Limb (tissue), 2 donors: ENCODE measurements at regions not wholly inside any gene's neighbourhood (a gene's known extent, or its start where the extent isn't known, plus 50 kb on each side); places are given as distances from the start of the nearest gene placed in this dataset.
A peak's percentile ranks its signal among the peaks of the same experiment; 100 is the strongest.
"Not testable (repeated sequence)": the region's sequence is repeated elsewhere in the genome, so short reads cannot be mapped to it uniquely, and the experiment has no call there.

Experiments
- DNase-seq, 2 donors: peaks; one replicate each; pipeline ENCODE4 v3.0.0-alpha.2; 2016; ENCODE audit errors: extremely low spot score in 2 of 2

DNA sequence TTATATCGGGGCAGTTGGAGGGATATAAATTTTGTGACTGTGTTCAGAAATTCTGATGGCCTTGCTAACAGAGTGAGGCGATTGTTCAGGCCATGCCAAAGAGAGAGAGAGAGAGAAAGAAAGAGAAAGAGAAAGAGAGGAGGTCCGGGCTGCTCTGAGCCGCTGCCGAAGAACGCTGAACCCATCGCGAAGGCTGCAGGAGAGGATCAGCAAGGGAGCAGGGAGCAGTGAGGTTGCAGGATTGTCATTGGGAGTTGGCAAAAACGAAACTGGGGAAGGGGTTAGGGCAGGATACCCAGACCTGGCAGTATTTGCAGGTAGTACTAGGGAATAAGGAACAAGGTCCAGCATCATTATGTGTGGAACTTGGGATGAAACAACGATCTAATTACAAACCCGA, 537.1 kb downstream of the INSC start:
- DNase-seq: no peak

DNA sequence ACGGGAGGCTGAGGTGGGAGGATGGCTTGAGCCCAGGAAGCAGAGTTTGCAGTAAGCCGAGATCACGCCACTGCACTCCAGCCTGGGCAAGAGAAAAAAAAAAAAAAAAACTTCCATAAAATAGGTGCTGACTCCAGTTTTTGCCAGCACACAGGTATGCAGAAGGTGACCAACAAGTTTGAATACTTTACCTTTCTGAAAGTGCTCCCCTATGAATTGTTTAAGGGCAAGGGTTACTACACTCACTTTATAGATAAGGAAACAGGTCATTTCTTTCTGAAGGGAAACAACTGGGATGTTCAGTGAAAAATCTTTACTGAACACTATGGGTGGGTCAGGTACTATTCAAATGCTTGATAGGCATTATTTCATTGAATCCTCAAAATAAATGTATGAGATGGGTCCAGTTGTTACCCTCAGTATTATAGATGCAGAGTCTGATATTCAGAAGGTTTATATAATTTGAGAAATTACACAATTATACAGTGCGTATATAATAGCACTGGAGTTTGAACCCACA, 538.5 kb downstream of the INSC start:
- DNase-seq: no peak

DNA sequence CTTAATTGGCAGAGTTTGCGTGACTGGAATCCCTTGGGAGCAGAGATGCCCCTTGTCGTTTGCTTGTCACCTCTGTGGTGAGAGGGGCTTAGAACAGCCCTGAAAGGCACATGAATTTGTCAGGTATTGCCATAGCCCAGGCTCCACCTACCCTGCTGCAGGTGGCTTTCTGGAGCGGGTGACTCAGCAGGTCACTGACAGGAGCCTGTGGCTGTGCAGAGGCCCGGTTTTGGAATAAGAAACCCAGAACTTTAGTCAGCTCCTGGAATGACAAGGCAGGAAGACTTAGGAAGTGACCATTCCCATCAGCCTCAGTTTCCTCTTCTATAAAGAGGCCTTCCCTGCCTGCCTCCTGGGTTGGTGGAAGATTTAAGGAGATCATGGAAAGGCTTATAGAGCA, 539.7 kb downstream of the INSC start:
- no peak for DNase-seq

DNA sequence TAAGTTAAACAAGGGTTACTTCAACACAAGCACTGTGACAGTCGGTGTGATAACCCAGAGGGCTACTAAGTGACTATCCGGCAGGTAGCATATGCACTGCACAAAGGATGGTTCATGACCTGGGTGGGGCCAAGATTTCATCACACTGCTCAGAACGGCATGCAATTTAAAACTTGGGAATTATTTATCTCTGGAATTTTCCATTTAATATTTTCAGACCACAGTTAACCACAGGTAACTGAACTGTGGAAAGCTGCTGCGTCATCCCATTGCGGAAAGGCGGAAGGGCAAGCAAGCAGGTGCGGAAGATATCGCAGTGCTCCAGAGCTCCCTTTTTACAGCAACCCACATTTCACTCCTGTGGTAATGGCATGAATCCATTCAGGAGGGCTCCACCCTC, 540.8 kb downstream of the INSC start:
- no peak for DNase-seq

DNA sequence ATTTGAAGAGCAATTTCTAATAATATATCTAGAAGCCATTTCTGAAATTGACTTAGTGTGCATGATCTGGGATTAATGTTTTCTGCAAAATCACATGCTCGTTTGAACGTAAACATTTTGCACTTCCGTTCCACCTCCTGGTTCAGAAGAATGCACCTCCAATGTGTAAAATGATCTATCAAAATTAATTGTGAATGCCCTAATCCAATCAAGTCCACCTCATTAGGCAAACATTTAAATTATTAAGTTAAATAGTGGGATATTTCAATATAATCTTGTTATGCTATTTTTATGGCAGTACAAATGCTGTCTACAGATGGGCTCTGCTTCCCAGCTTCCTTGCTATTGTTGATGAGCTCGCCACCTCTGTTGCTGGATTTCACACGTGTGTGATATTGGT, 542.5 kb downstream of the INSC start:
- no peak for DNase-seq

DNA sequence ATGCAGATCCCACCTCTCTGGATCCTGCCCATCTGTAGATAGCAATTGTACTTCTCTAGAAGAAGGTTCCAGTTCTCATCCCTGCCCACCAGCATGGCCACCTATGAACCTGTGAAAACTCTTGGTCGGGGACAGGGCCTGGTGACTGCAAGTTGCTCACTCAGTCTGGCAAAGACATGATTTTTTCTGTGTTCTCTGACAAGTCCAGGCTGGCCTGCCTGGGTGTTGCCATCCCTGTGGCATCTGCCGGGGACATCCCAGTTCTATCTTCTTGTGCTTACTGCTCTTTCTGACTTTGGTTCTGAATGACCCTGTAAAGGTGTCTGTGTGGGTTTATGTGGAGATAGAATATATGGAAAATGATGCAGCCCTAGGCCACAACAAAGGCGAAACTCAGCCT, 545.8 kb downstream of the INSC start:
- DNase-seq: peak in 1 of 2 donors; percentile 4

DNA sequence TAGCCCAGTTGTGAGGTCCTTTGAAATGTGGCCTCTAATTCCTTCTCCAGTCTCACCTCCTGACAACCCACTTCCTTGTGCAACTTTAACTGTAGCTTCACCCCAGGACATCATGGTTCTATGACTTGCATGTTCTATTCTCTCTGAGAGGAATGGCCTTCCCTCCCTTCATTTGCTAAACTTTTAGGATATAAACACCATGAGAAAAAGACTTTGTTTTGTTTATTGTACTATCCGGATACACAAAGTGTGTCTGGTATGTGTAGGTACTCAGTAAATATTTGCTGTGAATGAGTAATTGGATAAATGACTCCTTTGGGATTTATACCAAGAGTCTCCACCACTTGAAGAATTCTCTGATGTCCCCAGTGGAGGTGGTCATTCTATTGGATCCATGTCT, 547.6 kb downstream of the INSC start:
- no peak for DNase-seq

DNA sequence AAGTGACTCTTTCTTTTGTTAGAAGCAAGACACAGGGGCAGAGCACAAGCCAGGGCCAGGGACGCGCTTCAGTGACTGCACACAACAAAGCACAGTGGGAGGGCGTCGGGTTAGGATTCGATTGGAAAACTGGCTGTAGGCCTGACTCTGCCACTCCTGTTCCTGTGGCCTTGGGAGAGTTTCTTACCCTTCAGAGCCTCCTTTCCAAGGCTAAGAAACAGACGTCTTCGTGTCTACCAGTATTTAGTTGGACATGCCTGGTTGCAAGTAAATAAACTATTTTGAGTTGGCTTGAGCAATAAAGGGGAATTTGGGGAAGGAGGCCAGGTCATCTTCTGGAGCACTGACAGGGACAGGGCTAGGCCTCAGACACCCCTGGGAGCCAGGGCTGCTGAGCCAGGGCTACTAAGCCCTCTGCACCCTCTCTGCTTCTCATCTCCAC, 549.1 kb downstream of the INSC start:
- DNase-seq: peak in 1 of 2 donors; percentile 33

DNA sequence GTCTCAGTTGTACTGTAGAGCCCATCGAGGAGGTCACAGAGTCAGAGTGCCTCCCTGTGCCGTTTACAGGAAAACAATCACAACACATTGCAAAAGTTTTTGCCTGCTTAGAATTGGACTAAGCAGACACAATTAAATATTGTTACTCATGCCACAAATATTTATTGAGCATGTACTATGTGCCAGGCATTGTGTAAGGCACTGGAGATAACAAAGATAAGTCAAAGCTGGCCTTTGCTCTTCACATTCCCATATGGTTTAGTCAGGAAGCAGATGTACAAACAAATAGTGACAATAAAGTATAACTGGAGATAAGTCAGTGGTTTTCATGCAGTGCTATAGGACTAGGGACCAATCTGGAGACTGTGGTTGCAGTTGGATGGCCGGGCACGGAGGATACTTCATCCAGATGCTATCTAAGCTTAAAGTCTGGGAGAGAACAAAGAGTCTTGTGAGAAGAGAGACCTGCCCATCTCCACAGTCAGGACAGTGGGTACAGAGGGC, 550.7 kb downstream of the INSC start:
- no peak for DNase-seq

DNA sequence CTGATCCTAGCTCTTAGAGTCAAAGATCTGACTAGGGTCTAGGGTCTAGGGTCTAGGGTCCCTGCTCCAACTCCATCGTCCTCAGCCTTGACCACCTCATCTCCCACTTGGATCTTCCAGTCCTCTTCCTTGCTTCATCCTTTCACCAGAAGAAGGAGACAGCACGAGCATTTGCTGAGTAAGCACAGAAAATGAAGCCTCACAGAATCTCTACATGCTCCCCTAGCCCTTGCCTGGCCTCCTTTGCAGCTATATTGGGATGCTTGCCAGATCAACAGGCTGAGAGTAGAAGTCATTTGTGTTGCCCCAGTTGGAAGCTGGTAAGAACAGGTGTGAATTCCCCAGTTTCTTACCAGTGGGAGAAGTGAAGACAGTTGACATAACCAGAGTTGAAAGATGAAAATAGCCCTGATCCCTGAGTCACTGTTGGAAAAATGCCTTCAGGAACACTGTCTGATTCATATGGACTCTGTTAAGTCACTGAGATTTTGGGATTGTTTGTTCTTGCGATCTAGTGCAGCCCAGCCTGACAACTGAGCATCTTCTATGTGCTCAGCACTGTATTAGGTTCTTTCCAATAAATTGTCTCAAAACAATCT, 552.5 kb downstream of the INSC start:
- DNase-seq: no peak

DNA sequence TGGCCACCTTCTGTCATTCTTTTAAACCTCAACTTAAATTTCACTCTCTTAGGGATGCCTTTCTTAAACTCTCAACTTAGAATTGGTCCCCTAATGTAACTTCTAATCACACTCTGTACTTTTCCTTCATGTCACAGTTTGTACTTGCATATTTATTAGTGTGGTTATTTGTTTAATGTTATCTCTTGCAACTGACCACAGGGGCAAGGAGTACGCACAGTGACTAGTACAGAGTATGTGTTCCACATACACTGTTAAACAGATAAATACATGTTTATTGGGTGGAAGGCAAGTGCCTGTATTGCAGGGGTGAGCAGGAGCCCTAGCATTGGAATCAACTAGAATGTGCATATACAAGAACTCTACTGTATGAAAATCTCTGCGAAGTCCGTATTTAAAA, 554.0 kb downstream of the INSC start:
- DNase-seq: no peak

DNA sequence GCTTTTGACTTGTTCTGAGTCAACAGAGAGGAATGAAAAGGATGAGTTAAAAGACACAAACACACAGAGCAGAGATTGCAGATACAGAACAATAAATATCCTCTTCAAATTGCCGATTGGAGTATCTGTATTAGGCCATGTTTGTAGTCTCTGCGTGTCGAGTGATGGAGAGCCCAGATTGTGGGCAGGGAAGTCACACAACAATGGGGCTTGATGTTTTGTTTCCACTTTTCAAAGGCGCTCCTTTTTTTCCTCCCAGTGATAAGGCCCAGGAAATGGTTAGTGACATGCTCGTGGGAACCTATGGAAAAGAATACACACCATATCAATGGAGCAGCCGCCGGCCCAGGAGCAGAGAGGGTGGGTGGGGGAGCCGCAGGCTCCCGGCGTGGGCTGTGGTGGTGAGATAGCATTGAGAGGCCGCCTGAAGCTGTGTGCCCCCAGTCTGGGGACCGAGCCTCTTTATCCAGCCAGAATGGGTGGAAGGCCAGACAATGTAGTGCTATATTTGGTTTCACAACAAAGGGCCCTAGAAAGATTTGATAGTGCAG, 555.9 kb downstream of the INSC start:
- no peak for DNase-seq

DNA sequence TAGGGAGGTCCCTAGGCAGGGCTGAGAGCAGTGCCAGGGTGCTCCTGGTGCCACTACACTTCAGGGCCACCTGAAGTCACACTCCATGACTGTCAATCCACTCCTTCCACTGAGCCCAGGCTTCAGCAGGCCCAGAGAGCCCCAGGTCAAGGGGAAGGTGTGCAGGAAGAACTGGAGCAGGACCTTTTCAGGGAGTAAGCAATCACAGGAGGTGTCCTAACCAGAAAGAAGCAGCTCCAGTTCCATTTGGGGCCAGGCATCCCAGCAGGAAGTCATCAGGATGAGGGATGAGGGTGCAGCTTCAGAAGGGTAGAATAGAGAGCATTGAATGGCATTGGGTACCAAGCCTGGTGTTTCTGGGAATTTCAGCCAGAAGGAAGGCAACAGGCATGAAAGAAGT, 556.5 kb downstream of the INSC start:
- no peak for DNase-seq

DNA sequence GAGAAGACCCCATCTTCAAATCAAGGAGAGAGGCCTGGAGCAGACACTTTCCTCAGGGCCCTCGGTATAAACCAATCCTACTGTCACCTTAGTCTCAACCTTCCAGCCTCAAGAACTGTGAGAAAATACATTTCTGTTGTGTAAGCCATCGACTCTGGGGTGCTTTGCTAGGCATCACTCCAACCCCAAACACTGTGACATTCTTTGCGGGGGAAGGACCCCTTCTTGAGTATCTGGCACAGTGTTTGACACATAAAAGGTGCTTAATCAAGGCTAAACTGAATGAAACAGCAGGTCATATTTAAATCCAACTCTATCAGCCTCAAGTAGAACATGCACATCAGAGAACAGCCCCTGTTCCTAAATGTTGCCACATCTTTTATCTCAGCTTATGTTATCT, 558.1 kb downstream of the INSC start:
- no peak for DNase-seq

DNA sequence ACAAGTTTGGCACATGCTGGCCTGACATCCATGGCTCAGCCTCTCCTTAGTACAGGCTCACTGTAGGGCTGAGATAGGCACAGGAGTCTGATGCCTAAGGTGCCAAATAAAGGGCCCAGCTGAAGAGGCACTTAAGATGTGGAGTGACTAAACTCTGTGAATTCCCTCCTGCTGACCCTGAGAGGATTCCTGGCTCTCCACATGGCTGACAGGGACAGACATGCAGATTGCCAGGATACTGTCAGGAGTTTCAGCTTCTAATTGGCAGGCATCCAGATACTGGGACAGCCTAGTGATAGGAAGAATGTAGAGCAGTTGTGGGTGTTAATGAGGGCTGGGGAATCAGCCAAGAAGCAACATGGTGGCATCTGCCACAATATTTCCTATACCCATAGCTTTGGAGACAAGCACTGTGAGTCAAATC, 558.7 kb downstream of the INSC start:
- DNase-seq: no peak

DNA sequence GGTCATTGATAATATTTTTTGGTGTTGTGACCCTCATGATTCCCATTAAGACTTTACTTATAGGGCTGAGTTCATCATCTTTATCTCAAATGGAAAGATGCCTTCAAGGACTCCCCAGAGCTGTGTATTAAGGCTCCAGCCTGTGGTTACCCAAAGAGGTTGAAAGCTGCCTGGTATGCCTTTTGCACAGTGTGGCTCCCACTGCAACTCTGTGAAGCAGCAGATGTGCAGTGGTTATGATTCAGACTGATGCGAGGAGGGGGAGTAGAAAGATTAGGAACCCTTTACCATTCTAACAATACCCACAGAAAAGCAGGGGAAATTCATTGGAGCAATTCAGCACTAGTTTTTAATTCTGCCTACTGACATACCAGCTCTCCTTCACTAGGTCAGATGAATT, 560.0 kb downstream of the INSC start:
- DNase-seq: no peak

DNA sequence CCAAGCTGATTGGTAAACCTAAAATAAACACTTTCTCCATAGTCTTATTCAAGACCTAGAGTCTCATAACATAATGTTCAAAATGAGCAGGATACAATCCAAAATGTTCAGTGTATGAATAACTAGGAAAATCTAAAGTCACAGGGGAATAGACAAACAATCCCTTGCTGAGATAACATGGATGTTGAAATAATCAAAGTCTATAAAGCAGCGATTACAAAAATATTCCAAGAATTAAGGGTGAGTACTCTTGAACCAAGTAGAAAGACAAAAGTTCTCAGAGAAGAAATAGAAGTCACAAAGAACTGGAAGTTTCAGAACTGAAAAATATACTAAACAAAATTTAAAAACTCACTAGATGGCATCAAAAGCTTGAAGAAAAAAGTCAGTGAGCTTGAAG, 561.0 kb downstream of the INSC start:
- DNase-seq: no peak

DNA sequence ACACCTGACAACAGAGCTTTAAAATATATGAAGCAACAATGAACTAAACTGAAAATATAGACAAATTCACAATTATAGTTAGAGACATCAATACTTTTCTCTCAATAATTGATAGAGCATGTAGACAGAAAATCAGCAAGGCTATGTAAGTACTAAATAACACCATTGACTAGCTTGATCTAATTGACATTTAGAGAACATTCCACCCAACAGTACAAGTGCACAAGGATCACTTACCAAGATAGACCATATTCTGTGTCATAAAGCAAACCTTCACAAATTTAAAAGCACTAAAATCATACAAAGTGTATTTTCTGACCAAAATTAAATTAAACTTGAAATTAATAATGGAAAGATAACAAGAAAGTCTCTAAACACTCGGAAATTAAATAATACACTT, 562.5 kb downstream of the INSC start:
- no peak for DNase-seq

DNA sequence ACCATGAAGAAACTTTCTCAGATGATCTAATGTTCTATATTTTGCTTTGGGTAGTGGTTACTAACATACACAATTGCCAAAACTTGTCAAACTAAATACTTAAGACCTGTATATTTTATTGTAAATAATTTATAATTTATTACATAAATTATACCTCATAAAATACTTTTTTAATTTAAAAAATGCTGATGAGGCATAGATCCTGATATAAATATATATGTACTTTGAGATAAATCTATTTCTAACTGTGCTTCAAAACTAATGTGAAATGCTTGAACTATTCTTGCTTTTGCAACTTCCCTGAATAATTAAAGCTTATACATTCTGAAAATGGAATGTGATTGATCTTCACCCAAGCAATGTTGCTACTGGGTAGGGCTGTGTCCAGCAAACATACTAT, 568.8 kb downstream of the INSC start:
- DNase-seq: no peak

DNA sequence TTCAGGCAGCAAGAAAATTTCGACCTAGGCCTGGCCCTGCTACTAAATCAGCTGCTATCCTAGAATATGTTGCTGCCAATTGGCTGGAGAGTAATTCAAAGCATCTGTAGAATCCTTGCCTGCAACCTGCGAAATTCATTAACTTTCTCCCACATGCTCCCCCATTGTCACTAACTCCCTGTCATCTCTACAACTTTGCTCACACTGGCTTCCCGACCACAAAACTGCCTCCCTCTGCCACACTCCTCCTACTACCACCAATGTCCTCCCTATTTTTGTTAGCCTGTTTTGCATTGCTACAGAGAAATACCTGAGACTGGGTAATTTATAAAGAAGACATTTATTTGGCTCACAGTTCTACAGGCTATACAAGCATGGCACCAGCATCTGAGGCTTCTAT, 570.6 kb downstream of the INSC start:
- peak in 1 of 2 donors; percentile 27 for DNase-seq

DNA sequence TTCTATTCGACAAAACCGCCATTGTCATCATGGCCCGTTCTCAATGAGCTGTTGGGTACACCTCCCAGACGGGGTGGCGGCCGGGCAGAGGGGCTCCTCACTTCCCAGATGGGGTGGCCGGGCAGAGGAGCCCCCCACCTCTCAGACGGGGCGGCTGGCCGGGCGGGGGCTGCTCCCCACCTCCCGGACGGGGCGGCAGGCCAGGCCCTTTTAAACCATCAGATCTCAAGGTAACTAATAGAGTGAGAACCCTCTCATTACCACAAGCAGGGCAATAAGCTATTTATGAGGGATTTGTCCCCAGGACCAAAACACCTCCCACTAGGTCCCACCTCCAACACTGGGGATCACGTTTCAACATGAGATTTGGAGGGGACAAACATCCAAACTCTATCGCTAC, 571.5 kb downstream of the INSC start:
- DNase-seq: not testable (repeated sequence)

DNA sequence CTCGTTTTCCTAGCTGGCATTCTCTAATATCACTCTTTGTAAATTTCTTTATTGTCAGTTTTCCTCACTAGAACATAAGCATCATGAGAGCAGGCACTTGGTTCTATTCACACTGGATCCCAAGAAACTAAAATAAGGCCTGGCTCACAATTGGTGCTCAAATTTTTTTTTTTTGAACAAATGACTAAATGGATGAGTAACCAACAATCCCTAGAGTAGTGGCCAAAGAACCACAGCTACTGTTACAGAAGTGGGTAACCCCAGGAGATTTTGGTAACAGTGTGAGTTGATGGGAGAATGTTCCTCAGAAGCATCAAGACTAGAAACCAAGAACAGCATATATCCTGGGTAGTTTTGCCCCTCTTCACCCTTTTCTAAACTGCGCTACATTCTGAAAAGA, 572.6 kb downstream of the INSC start:
- DNase-seq: no peak

DNA sequence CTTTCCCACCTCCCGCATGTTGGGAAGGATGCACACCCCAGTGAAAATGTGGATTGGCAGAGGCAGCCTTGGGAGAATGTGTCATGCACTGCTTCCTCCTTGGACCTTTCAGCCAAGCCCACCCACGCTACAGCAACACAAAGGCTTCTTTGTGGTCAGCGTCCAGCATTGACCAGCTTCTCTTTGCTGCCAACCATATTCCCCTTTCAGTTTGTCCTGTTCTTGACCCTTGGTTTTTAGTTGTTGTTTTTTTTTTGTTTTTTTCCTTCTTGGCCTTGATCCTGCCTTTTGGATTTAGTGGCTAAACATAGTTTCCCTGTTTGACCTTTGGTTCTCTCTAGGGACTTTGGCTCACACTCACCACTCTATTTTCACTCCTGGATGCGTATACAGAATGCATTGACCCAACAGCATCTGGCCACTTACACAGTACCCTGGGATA, 573.6 kb downstream of the INSC start:
- no peak for DNase-seq
